ENCODE measurements at regions not wholly inside any gene's neighbourhood (a gene's known extent, or its start where the extent isn't known, plus 50 kb on each side); places are given as distances from the start of the nearest gene placed in this dataset.

- no peak for ATAC-seq
- no peak for DNase-seq
- intact Hi-C loops (cut with DNase I) = no loop called here
- H3K4me1 ChIP-seq = no peaks in the 10 kb centered on the region
- H3K9me3 ChIP-seq = no peaks in the 10 kb centered on the region
- no peak for TF ChIP-seq CTCF (IDR thresholded peaks at IDR 0.05)
- no peaks in the 10 kb centered on the region for H3K27me3 ChIP-seq
- H3K4me3 ChIP-seq = no peak overlapping the region
- no peak overlapping the region for H3K27ac ChIP-seq
- no peaks in the 10 kb centered on the region for H3K36me3 ChIP-seq
Measured at GRCh38 chr7:113379746-113380145, 261.4 kb upstream of the SMIM30 start.

DNA sequence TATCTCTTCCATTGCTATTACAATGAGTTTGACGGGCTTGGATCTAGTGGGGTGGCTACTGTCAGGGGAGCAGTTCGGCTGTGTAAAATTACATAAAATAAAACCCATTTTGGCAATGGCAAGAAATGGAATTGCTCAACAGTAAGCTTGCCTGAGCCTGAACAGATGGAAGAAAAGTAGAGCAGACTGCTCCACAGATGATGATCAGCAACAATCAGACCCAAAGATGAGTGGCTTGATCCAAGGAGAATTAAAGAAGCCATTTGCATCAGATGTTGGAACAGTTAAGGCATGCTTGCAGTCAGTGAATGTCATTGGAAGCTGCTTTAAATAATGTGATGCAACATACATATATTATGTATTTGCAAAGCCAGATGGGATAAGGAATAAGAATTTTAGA, 256.6 kb upstream of the SMIM30 start:
- intact Hi-C loops (cut with DNase I) = no loop called here
- Histone ChIP-seq H3K27ac (no peak overlapping the region), H3K4me3 (no peak overlapping the region), H3K36me3 (no peaks in the 10 kb centered on the region), H3K9me3 (no peaks in the 10 kb centered on the region), H3K27me3 (no peaks in the 10 kb centered on the region), H3K4me1 (no peaks in the 10 kb centered on the region)
- ATAC-seq (no peak), DNase-seq (no peak)
- no peak for TF ChIP-seq CTCF (IDR thresholded peaks at IDR 0.05)

- H3K27ac ChIP-seq = no peak overlapping the region
- intact Hi-C loops (cut with DNase I) = no loop called here
- no peak overlapping the region for H3K4me3 ChIP-seq
- no peak for ATAC-seq
- H3K4me1 ChIP-seq = no peaks in the 10 kb centered on the region
- no peak for TF ChIP-seq CTCF (IDR thresholded peaks at IDR 0.05)
- H3K36me3 ChIP-seq = no peaks in the 10 kb centered on the region
- no peaks in the 10 kb centered on the region for H3K27me3 ChIP-seq
- no peaks in the 10 kb centered on the region for H3K9me3 ChIP-seq
- no peak for DNase-seq
Measured at GRCh38 chr7:113373863-113374262, 255.5 kb upstream of the SMIM30 start.

GRCh38 chr7:113371416-113372043, 253.2 kb upstream of the SMIM30 start:
- ATAC-seq (no peak), DNase-seq (no peak)
- Histone ChIP-seq H3K4me1 (no peaks in the 10 kb centered on the region), H3K36me3 (no peaks in the 10 kb centered on the region), H3K27ac (no peak overlapping the region), H3K27me3 (no peaks in the 10 kb centered on the region), H3K9me3 (no peaks in the 10 kb centered on the region), H3K4me3 (no peak overlapping the region)
- intact Hi-C loops (cut with DNase I) = no loop called here
- no peak for TF ChIP-seq CTCF (IDR thresholded peaks at IDR 0.05)

DNA sequence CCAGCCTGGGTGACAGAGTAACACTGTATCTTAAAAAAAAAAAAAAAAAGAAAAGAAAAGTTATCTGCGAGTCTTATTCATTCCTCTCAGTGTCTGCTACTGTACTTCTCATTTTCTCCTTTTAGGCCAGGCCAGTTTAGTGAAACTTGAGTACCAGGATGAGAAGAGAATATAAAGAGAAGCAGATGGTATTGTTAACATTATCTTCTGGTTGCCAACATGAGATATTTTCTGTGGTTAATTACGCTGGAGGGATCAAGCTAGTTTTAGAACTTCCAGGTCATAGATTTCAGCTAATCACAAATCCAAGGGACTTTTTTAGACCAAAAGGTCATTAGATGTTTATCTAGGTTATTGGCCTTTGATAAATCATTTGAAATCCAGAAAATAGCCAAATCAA, 252.6 kb upstream of the SMIM30 start:
- no peak for ATAC-seq

More for the DNA sequence above, 252.6 kb upstream of the SMIM30 start:
- no peaks in the 10 kb centered on the region for H3K27me3 ChIP-seq
- intact Hi-C loops (cut with DNase I) = no loop called here
- no peak overlapping the region for H3K4me3 ChIP-seq
- no peaks in the 10 kb centered on the region for H3K9me3 ChIP-seq
- no peak for TF ChIP-seq CTCF (IDR thresholded peaks at IDR 0.05)
- no peak overlapping the region for H3K27ac ChIP-seq
- H3K36me3 ChIP-seq = no peaks in the 10 kb centered on the region
- H3K4me1 ChIP-seq = no peaks in the 10 kb centered on the region
- DNase-seq = no peak

Measured in upper lobe of right lung (tissue), 1 donor.